ENCODE measurements at regions not wholly inside any gene's neighbourhood (a gene's known extent, or its start where the extent isn't known, plus 50 kb on each side); places are given as distances from the start of the nearest gene placed in this dataset.
"Not testable (repeated sequence)": the region's sequence is repeated elsewhere in the genome, so short reads cannot be mapped to it uniquely, and the experiment has no call there.

DNA sequence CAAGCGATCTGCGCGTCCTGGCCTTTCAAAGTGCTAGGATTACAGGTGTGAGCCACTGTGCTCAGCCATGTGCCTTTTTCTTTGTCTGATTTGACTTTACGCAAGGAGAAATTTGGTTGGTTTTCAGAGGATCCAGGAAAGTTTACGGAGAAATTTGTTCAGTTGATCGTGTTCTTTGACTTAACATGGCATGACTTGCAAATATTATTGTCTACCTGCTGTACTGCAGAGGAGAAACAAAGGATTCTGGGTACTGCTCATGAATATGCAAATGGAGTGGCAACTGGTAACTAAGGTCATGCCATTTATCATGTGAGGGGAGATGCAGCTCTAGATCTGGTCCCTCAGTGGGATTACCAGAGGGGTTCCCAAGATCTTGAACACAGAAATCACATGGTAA lies 68.8 kb upstream of the CHD6 start:
- TF ChIP-seq, protein P1, sequence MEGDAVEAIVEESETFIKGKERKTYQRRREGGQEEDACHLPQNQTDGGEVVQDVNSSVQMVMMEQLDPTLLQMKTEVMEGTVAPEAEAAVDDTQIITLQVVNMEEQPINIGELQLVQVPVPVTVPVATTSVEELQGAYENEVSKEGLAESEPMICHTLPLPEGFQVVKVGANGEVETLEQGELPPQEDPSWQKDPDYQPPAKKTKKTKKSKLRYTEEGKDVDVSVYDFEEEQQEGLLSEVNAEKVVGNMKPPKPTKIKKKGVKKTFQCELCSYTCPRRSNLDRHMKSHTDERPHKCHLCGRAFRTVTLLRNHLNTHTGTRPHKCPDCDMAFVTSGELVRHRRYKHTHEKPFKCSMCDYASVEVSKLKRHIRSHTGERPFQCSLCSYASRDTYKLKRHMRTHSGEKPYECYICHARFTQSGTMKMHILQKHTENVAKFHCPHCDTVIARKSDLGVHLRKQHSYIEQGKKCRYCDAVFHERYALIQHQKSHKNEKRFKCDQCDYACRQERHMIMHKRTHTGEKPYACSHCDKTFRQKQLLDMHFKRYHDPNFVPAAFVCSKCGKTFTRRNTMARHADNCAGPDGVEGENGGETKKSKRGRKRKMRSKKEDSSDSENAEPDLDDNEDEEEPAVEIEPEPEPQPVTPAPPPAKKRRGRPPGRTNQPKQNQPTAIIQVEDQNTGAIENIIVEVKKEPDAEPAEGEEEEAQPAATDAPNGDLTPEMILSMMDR (IDR thresholded peaks at IDR 0.05) = no peak
- Histone ChIP-seq H3K27ac (no peak overlapping the region), H3K4me3 (no peak overlapping the region), H3K27me3 (peaks cover 0 to 5% of the 10 kb centered on the region in 2 donors), H3K9me3 (no peaks in the 10 kb centered on the region), H3K36me3 (no peaks in the 10 kb centered on the region), H3K4me1 (no peaks in the 10 kb centered on the region)
- DNase-seq (no peak), ATAC-seq (no peak)
- intact Hi-C loops (cut with DNase I) = no loop called here

DNA sequence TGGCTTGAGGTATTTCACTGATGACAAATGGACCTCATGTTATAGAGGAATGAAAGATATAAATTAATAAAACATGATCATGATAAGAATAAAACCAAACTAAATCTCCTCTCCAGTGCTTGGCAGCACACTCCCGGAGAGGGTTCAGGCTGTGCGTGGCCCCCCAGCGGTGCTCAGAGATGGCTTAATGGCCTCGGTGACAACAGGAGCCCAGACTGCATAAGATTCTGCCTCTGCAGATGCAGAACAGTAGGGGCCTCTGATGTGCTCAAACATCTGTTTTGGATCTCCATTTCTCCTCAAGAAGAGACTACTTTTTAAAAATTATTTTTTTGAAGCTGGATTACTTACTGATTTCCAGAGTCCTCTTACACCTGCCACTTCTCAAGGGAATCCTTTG lies 67.0 kb upstream of the CHD6 start:
- H3K27ac ChIP-seq; H3K9me3 ChIP-seq; intact Hi-C loops (cut with DNase I); DNase-seq; H3K36me3 ChIP-seq; H3K4me1 ChIP-seq; ATAC-seq; H3K4me3 ChIP-seq; H3K27me3 ChIP-seq: not testable (repeated sequence)

DNA sequence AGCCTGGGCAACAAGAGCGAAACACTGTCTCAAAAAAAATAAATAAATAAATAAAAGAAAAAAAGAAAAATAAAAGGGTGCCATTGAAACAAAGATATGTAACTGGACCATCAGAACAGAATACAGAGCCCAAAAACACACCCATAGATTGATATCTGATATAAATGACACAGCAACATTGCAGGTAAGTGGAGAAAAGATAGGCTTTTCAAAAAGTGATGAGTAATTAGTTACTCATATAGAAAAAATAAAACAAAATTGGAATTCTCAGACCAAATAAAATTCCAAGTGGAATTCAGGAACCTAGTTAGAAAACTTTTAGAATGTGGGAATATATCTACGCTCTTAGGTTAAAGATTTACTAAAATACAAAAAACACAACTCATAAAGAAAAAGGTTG lies 60.6 kb upstream of the CHD6 start:
- H3K4me3 ChIP-seq = no peak overlapping the region
- no peak overlapping the region for H3K27ac ChIP-seq
- DNase-seq = no peak
- ATAC-seq = no peak
- intact Hi-C loops (cut with DNase I) = no loop called here
- no peaks in the 10 kb centered on the region for H3K36me3 ChIP-seq
- H3K27me3 ChIP-seq = no peaks in the 10 kb centered on the region
- no peaks in the 10 kb centered on the region for H3K9me3 ChIP-seq
- TF ChIP-seq, protein P1 (IDR thresholded peaks at IDR 0.05) = no peak
- H3K4me1 ChIP-seq = no peaks in the 10 kb centered on the region

DNA sequence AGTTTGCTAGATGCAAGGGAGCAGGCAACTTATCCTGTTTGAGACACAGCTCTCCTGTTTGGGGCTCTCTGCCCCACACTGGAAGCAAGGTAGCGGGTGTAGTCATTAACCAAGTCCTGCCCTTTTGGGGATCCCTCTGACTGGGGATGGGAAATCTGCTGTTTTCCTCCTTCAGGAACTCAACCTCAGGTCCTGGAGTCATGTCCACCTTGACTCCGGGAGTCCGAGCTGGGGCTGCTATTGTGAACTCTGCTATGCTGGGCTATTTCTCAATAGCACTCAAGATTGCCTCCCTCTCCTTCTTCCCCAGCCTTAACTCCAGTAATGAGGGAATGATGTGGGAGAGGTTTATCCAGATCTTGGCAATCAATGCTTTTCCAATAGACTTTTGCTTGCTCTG lies 54.1 kb upstream of the CHD6 start:
- no peaks in the 10 kb centered on the region for H3K4me1 ChIP-seq
- TF ChIP-seq, protein P1 (IDR thresholded peaks at IDR 0.05) = no peak
- H3K36me3 ChIP-seq = no peaks in the 10 kb centered on the region
- H3K27ac ChIP-seq = no peak overlapping the region
- no peak overlapping the region for H3K4me3 ChIP-seq
- H3K9me3 ChIP-seq = no peaks in the 10 kb centered on the region
- no peak for DNase-seq
- intact Hi-C loops (cut with DNase I) = no loop called here
- no peak for ATAC-seq
- H3K27me3 ChIP-seq = peaks cover 0 to 17% of the 10 kb centered on the region in 2 donors

DNA sequence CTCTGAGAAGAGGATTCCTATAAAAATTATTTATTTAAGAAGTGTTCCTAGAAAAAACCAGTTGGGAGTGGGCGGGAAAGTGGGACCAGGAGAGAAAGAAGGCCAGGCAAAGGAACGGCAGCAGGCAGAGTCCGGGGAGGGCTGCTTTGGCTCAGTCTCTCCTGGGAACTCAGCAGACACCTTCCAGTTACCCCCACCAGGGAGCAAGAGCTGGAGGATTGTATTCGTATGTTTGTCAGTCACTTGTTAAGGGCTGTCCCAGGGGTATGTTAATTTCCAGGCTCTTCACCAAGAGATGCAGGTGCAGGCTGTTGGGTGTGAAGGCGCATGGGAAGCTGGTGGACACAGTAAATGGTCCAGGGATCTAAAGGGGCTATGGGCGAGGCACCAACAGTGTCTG lies 53.0 kb upstream of the CHD6 start:
- TF ChIP-seq, protein P1 (IDR thresholded peaks at IDR 0.05) = no peak
- no peaks in the 10 kb centered on the region for H3K36me3 ChIP-seq
- H3K27ac ChIP-seq = no peak overlapping the region
- DNase-seq = no peak
- no peaks in the 10 kb centered on the region for H3K4me1 ChIP-seq
- no peak for ATAC-seq
- intact Hi-C loops (cut with DNase I) = no loop called here
- peaks cover 0 to 17% of the 10 kb centered on the region in 2 donors for H3K27me3 ChIP-seq
- H3K4me3 ChIP-seq = no peak overlapping the region
- no peaks in the 10 kb centered on the region for H3K9me3 ChIP-seq

DNA sequence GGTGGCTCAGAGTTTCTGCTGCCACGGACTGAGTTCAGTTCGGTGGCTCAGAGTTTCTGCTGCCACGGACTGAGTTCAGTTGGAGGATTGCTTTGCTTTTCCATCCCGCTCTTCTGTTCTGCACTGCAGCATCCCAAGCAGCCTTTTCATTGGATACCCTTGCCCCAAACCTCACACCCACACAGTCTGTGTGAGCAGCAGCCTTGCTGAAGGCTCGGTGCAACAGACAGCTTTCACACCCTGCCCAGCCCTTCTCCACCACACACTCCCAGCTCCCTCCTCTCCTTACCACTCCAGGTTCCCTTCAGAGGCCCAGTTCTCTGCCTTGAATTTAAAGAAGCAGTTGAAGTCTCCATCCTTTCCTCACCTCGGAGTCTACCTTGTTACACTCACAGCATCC lies 52.5 kb upstream of the CHD6 start:
- Histone ChIP-seq H3K36me3 (no peaks in the 10 kb centered on the region), H3K4me1 (no peaks in the 10 kb centered on the region), H3K9me3 (no peaks in the 10 kb centered on the region), H3K27ac (no peak overlapping the region), H3K27me3 (peaks cover 0 to 17% of the 10 kb centered on the region in 2 donors), H3K4me3 (no peak overlapping the region)
- TF ChIP-seq, protein P1 (IDR thresholded peaks at IDR 0.05) = no peak
- no peak for ATAC-seq
- intact Hi-C loops (cut with DNase I) = no loop called here
- no peak for DNase-seq

Data from left lung (tissue), 4 donors.